Breast epithelium (tissue), 3 donors: ENCODE measurements at regions not wholly inside any gene's neighbourhood (a gene's known extent, or its start where the extent isn't known, plus 50 kb on each side); places are given as distances from the start of the nearest gene placed in this dataset.

Source experiments
- POLR2A ChIP-seq: fragments of 450-650 bp; IDR thresholded peaks from one replicate; pipeline ENCODE4 v1.6.1; 2016; ENCODE audit warnings: antibody characterized with exemption, mild to moderate bottlenecking, moderate library complexity
- POLR2AphosphoS5 ChIP-seq, 3 donors: sonication (generic); formaldehyde crosslinking; IDR thresholded peaks; one replicate each; pipeline ENCODE4 v1.6.1; 2017; ENCODE audit warnings: antibody characterized with exemption in 3 of 3
- TF ChIP-seq, protein P1 (sequence below), 3 donors: fragments of 450-650 bp; IDR thresholded peaks; one replicate each; pipeline ENCODE4 v1.5.1; 2016 to 2017; ENCODE audit warnings: antibody characterized with exemption in 3 of 3, mild to moderate bottlenecking in 3 of 3, moderate library complexity in 3 of 3

DNA sequence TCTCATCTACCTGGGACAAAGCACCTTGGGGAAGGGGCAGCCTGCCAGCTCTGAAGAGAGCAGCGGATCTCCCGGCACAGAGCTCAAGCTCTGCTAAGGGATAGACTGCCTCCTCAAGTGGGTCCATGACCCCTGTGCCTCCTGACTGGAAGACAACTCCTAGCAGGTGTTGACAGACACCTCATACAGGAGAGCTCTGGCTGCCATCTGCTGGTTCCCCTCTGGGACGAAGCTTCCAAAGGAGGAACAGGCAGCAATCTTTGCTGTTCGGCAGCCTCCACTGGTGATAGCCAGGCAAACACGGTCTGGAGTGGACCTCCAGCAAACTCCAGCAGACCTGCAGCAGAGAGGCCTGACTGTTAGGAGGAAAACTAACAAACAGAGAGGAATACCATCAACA is 549.9 kb upstream of the LRATD1 start:
- no peak for TF ChIP-seq POLR2AphosphoS5 (IDR thresholded peaks at IDR 0.05)
- TF ChIP-seq, protein P1, sequence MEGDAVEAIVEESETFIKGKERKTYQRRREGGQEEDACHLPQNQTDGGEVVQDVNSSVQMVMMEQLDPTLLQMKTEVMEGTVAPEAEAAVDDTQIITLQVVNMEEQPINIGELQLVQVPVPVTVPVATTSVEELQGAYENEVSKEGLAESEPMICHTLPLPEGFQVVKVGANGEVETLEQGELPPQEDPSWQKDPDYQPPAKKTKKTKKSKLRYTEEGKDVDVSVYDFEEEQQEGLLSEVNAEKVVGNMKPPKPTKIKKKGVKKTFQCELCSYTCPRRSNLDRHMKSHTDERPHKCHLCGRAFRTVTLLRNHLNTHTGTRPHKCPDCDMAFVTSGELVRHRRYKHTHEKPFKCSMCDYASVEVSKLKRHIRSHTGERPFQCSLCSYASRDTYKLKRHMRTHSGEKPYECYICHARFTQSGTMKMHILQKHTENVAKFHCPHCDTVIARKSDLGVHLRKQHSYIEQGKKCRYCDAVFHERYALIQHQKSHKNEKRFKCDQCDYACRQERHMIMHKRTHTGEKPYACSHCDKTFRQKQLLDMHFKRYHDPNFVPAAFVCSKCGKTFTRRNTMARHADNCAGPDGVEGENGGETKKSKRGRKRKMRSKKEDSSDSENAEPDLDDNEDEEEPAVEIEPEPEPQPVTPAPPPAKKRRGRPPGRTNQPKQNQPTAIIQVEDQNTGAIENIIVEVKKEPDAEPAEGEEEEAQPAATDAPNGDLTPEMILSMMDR (IDR thresholded peaks at IDR 0.05): no peak
- TF ChIP-seq POLR2A: no peak
